ENCODE measurements at regions not wholly inside any gene's neighbourhood (a gene's known extent, or its start where the extent isn't known, plus 50 kb on each side); places are given as distances from the start of the nearest gene placed in this dataset.

GRCh38 chr3:159803459-159803858, 185.2 kb upstream of the IL12A start:
- Histone ChIP-seq H3K4me1 (ENCODE audit: insufficient read depth) (peaks cover 9% of the 10 kb centered on the region), H3K9me2 (ENCODE audit: insufficient read depth) (no peaks in the 10 kb centered on the region), H3K4me3 (no peak overlapping the region), H3K27ac (ENCODE audit: low read depth) (no peak overlapping the region), H3K79me2 (replicated peaks; ENCODE audit: insufficient read depth) (0 out of 2 replicates have a peak, but pooled peaks cover under 1% of the 10 kb centered on the region), H3K27me3 (ENCODE audit: insufficient read depth) (peaks cover 32% of the 10 kb centered on the region), H3F3A (replicated peaks; ENCODE audit: low read depth) (no peaks in the 10 kb centered on the region), H4K20me1 (replicated peaks; ENCODE audit: insufficient read depth) (no peaks in the 10 kb centered on the region; the same call in 1 of the 2 replicates), H2AFZ (no peak overlapping the region), H3K4me2 (no peak overlapping the region), H3K36me3 (ENCODE audit: insufficient read depth) (no peaks in the 10 kb centered on the region)
- Mint-ChIP-seq H3K4me3 (no peak overlapping the region), H3K9me3 (no peaks in the 10 kb centered on the region), H3K4me1 (peaks cover 9% of the 10 kb centered on the region), H3K27me3 (ENCODE audit: insufficient read depth, low read depth, poor library complexity) (peaks cover 21% of the 10 kb centered on the region), H3K27ac (no peak overlapping the region), H3K36me3 (ENCODE audit: low read depth) (no peaks in the 10 kb centered on the region)
- DNase-seq (ENCODE audit: low spot score) (no peak), ATAC-seq (no peak; the same call in 2 of the 3 replicates)
- TF ChIP-seq CREB1 (CRISPR knock-in tag; IDR thresholded peaks at IDR 0.05; ENCODE audit: low read depth) (no peak), REST (IDR thresholded peaks at IDR 0.05; ENCODE audit: unreplicated experiment) (no peak), POLR2AphosphoS5 (IDR thresholded peaks at IDR 0.05; ENCODE audit: low read depth) (no peak), ZNF114 (CRISPR knock-in tag; IDR thresholded peaks at IDR 0.05) (no peak), ZNF462 (CRISPR knock-in tag; IDR thresholded peaks at IDR 0.05) (no peak)
- TF ChIP-seq, protein P1, sequence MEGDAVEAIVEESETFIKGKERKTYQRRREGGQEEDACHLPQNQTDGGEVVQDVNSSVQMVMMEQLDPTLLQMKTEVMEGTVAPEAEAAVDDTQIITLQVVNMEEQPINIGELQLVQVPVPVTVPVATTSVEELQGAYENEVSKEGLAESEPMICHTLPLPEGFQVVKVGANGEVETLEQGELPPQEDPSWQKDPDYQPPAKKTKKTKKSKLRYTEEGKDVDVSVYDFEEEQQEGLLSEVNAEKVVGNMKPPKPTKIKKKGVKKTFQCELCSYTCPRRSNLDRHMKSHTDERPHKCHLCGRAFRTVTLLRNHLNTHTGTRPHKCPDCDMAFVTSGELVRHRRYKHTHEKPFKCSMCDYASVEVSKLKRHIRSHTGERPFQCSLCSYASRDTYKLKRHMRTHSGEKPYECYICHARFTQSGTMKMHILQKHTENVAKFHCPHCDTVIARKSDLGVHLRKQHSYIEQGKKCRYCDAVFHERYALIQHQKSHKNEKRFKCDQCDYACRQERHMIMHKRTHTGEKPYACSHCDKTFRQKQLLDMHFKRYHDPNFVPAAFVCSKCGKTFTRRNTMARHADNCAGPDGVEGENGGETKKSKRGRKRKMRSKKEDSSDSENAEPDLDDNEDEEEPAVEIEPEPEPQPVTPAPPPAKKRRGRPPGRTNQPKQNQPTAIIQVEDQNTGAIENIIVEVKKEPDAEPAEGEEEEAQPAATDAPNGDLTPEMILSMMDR (conservative IDR thresholded peaks at IDR 0.05; ENCODE audit: low read depth in 2 of 2), result no peak
